A673 (cell line): ENCODE measurements at regions not wholly inside any gene's neighbourhood (a gene's known extent, or its start where the extent isn't known, plus 50 kb on each side); places are given as distances from the start of the nearest gene placed in this dataset.

Experiments
- BruUV-seq: library from RNA; stranded (reverse); fragments of 400-500 nt; replicated peaks from 2 replicates; lab custom pipeline; 2021; lab: Mats Ljungman, UMichigan
- CTCF ChIA-PET: fragments of 300-600 bp; sonication (Branson Sonifier 250); formaldehyde crosslinking; loops from one replicate; lab custom pipeline; 2022; ENCODE audit warnings: antibody characterized with exemption; lab: Charles Lee
- POLR2A ChIA-PET: fragments of 300-600 bp; sonication (Branson Sonifier 250); formaldehyde crosslinking; loops from one replicate; lab custom pipeline; 2022; ENCODE audit warnings: antibody characterized with exemption; ENCODE audit not compliant: low non-redundant PET; lab: Charles Lee
- DNase-seq: peaks from one replicate; pipeline ENCODE4 v3.0.0-alpha.2; 2015; ENCODE audit warnings: low spot score
- H3K27ac ChIP-seq: fragments of 200-600 bp; sonication (generic); 2 replicates; pipeline ENCODE4 v1.5.1; 2016; ENCODE audit warnings: mixed run types, low read depth, mild to moderate bottlenecking, mixed read lengths, antibody characterized with exemption, low read length; ENCODE audit not compliant: poor library complexity, severe bottlenecking
- H3K27me3 ChIP-seq: fragments of 200-600 bp; sonication (generic); replicated peaks from 2 replicates; pipeline ENCODE4 v1.6.1; 2017; ENCODE audit warnings: mixed run types, low read depth, mild to moderate bottlenecking, mixed read lengths, antibody characterized with exemption, low read length; ENCODE audit not compliant: insufficient read depth, poor library complexity
- H3K36me3 ChIP-seq: fragments of 200-600 bp; sonication (generic); 2 replicates; pipeline ENCODE4 v1.6.1; 2016; ENCODE audit warnings: mixed run types, mild to moderate bottlenecking, mixed read lengths, antibody characterized with exemption, low read length; ENCODE audit not compliant: insufficient read depth, poor library complexity, severe bottlenecking
- H3K4me1 ChIP-seq: fragments of 200-600 bp; sonication (generic); 2 replicates; pipeline ENCODE4 v1.6.1; 2017; ENCODE audit warnings: mixed run types, mild to moderate bottlenecking, mixed read lengths, antibody characterized with exemption, low read length; ENCODE audit not compliant: insufficient read depth, poor library complexity, severe bottlenecking
- H3K4me3 ChIP-seq: fragments of 200-600 bp; sonication (generic); 2 replicates; pipeline ENCODE4 v1.5.1; 2016; ENCODE audit warnings: low read depth, mixed run types, mild to moderate bottlenecking, mixed read lengths, low read length; ENCODE audit not compliant: poor library complexity, severe bottlenecking
- H3K9me3 ChIP-seq: fragments of 200-600 bp; sonication (generic); 2 replicates; pipeline ENCODE4 v1.6.1; 2016; ENCODE audit warnings: mixed run types, low read depth, mild to moderate bottlenecking, mixed read lengths, antibody characterized with exemption, low read length; ENCODE audit not compliant: poor library complexity, severe bottlenecking
- CTCF ChIP-seq: fragments of 300-800, 200-600 bp; sonication (generic); conservative IDR thresholded peaks from 2 replicates; pipeline ENCODE4 v1.5.1; 2017; ENCODE audit warnings: low read depth, mild to moderate bottlenecking, antibody characterized with exemption, low read length, moderate library complexity, mixed read lengths
- EZH2 ChIP-seq: fragments of 200-600 bp; sonication (generic); IDR thresholded peaks from 2 replicates; pipeline ENCODE4 v1.6.1; 2017; ENCODE audit warnings: borderline replicate concordance, low read depth, mild to moderate bottlenecking, mixed read lengths, antibody characterized with exemption, low read length; ENCODE audit not compliant: poor library complexity, severe bottlenecking
- intact Hi-C: fragments of 100-400 bp; cut with micrococcal nuclease; formaldehyde crosslinking; loops from one replicate; pipeline ENCODE4 v1.10.0; 2022; ENCODE audit not compliant: unreplicated experiment

- no peaks in the 10 kb centered on the region for H3K9me3 ChIP-seq
- TF ChIP-seq EZH2 (no peak), CTCF (no peak)
- ChIA-PET POLR2A (no interaction called here), CTCF (no interaction called here)
- no peak overlapping the region for H3K4me3 ChIP-seq
- H3K27ac ChIP-seq = no peak overlapping the region
- no TSS peak for BruUV-seq
- no peak for DNase-seq
- H3K4me1 ChIP-seq = no peaks in the 10 kb centered on the region
- intact Hi-C loops = no loop called here
- no peaks in the 10 kb centered on the region for H3K36me3 ChIP-seq
- H3K27me3 ChIP-seq = no peaks in the 10 kb centered on the region
These were observed 824.5 kb upstream of the HTR2C start for GRCh38 chrX:113759422-113759821.

- no peak for DNase-seq
- Histone ChIP-seq H3K27me3 (no peaks in the 10 kb centered on the region), H3K9me3 (no peaks in the 10 kb centered on the region), H3K4me1 (no peaks in the 10 kb centered on the region), H3K4me3 (no peak overlapping the region), H3K27ac (no peak overlapping the region), H3K36me3 (no peaks in the 10 kb centered on the region)
- ChIA-PET CTCF (no interaction called here), POLR2A (no interaction called here)
- intact Hi-C loops = no loop called here
- TF ChIP-seq EZH2 (no peak), CTCF (no peak)
- no TSS peak for BruUV-seq
These were observed 836.5 kb upstream of the HTR2C start for GRCh38 chrX:113747274-113747973.

GRCh38 chrX:113743069-113743468, 840.8 kb upstream of the HTR2C start:
- intact Hi-C loops = no loop called here
- H3K27ac ChIP-seq = no peak overlapping the region
- CTCF ChIA-PET = no interaction called here
- TF ChIP-seq CTCF = no peak
- no peak for TF ChIP-seq EZH2
- no peak for DNase-seq
- POLR2A ChIA-PET = no interaction called here
- H3K4me3 ChIP-seq = no peak overlapping the region
- no peaks in the 10 kb centered on the region for H3K27me3 ChIP-seq
- no peaks in the 10 kb centered on the region for H3K4me1 ChIP-seq
- no peaks in the 10 kb centered on the region for H3K36me3 ChIP-seq
- H3K9me3 ChIP-seq = no peaks in the 10 kb centered on the region
- no TSS peak for BruUV-seq
